HG02840 (cell line): ENCODE measurements at regions not wholly inside any gene's neighbourhood (a gene's known extent, or its start where the extent isn't known, plus 50 kb on each side); places are given as distances from the start of the nearest gene placed in this dataset.

Experiments
- ATAC-seq: cut with Tn5 transposase; IDR thresholded peaks from one replicate; pipeline ENCODE4 v1.9.1; 2021; ENCODE audit warnings: mild to moderate bottlenecking, moderate library complexity, moderate number of reproducible peaks; ENCODE audit not compliant: unreplicated experiment, low FRiP score

GRCh38 chr3:18743761-18744160 is 318.6 kb upstream of the SATB1 start:
- no peak for ATAC-seq

GRCh38 chr3:18740631-18741583 is 315.8 kb upstream of the SATB1 start:
- ATAC-seq = peak; percentile 88

- no peak for ATAC-seq
Measured at GRCh38 chr3:18739099-18739433, 313.9 kb upstream of the SATB1 start.

GRCh38 chr3:18738393-18739098 is 313.4 kb upstream of the SATB1 start:
- ATAC-seq = no peak

- ATAC-seq = no peak
Measured at GRCh38 chr3:18735005-18735404, 309.9 kb upstream of the SATB1 start.

- no peak for ATAC-seq
Measured at GRCh38 chr3:18734309-18734708, 309.2 kb upstream of the SATB1 start.

GRCh38 chr3:18732474-18732873 is 307.3 kb upstream of the SATB1 start:
- no peak for ATAC-seq

GRCh38 chr3:18730491-18730890 is 305.4 kb upstream of the SATB1 start:
- ATAC-seq = no peak

GRCh38 chr3:18729671-18730070 is 304.5 kb upstream of the SATB1 start:
- ATAC-seq = no peak

- no peak for ATAC-seq
Measured at GRCh38 chr3:18725668-18726407, 300.7 kb upstream of the SATB1 start.

- ATAC-seq = no peak
Measured at GRCh38 chr3:18724456-18724855, 299.3 kb upstream of the SATB1 start.

GRCh38 chr3:18723206-18723810 is 298.2 kb upstream of the SATB1 start:
- ATAC-seq = no peak

GRCh38 chr3:18720543-18720942 is 295.4 kb upstream of the SATB1 start:
- no peak for ATAC-seq

GRCh38 chr3:18717598-18717997 is 292.5 kb upstream of the SATB1 start:
- no peak for ATAC-seq

GRCh38 chr3:18716821-18717220 is 291.7 kb upstream of the SATB1 start:
- no peak for ATAC-seq

GRCh38 chr3:18716101-18716500 is 291.0 kb upstream of the SATB1 start:
- ATAC-seq = no peak

- no peak for ATAC-seq
Measured at GRCh38 chr3:18715208-18715607, 290.1 kb upstream of the SATB1 start.

- no peak for ATAC-seq
Measured at GRCh38 chr3:18713577-18713951, 288.4 kb upstream of the SATB1 start.

- no peak for ATAC-seq
Measured at GRCh38 chr3:18712713-18713576, 287.8 kb upstream of the SATB1 start.

GRCh38 chr3:18704326-18704725 is 279.2 kb upstream of the SATB1 start:
- ATAC-seq = no peak
